Loucy (cell line): ENCODE measurements at regions not wholly inside any gene's neighbourhood (a gene's known extent, or its start where the extent isn't known, plus 50 kb on each side); places are given as distances from the start of the nearest gene placed in this dataset.

Experiments used
- EZH2phosphoT487 ChIP-seq: fragments of 200-600 bp; IDR thresholded peaks from 2 replicates; pipeline ENCODE4 v1.6.1; 2018; ENCODE audit warnings: antibody characterized with exemption, mild to moderate bottlenecking, moderate library complexity, borderline replicate concordance
- TF ChIP-seq, protein P1 (sequence below): fragments of 200-600 bp; sonication (generic); conservative IDR thresholded peaks from 2 replicates; pipeline ENCODE4 v1.5.1; 2014; ENCODE audit warnings: mild to moderate bottlenecking, antibody characterized with exemption, low read length

DNA sequence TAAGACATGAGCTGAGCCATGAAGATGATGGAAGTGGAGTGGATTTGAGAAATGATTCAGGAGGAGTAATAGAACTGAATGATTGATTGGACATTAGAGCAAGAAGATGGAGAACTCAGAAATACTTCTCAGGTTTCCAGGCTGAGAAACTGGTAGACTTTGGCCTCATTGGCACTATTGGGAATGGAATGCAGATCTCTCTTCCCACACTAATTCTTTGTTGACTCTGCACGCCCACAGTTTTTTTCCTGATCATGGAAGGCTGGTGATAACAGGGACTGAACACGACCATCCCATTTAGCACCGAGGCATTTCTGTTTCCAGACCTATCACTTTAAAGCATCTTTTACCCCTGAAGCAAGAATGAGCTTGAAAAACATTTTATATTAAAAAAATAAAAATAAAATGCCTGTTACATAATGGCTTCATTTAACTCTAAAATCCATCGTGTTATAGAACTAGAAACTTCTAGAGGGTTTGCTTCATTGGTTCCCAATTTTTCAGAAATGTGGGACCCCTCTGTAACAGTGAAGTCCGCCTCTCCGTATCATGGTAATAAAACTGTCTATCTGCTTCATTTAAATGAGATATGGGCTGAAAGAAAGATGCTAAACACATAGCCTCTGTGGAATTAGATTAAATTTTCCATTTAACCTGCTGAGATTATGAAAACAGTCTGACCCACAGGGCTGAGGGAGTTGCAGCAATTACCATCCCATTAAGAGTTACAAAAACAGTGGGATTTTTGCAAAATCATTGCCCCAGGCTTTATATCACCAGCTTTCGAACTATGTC is 562.0 kb upstream of the CFAP20DC start:
- TF ChIP-seq, protein P1, sequence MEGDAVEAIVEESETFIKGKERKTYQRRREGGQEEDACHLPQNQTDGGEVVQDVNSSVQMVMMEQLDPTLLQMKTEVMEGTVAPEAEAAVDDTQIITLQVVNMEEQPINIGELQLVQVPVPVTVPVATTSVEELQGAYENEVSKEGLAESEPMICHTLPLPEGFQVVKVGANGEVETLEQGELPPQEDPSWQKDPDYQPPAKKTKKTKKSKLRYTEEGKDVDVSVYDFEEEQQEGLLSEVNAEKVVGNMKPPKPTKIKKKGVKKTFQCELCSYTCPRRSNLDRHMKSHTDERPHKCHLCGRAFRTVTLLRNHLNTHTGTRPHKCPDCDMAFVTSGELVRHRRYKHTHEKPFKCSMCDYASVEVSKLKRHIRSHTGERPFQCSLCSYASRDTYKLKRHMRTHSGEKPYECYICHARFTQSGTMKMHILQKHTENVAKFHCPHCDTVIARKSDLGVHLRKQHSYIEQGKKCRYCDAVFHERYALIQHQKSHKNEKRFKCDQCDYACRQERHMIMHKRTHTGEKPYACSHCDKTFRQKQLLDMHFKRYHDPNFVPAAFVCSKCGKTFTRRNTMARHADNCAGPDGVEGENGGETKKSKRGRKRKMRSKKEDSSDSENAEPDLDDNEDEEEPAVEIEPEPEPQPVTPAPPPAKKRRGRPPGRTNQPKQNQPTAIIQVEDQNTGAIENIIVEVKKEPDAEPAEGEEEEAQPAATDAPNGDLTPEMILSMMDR: no peak
- TF ChIP-seq EZH2phosphoT487: no peak
